ES-I3 (cell line): ENCODE measurements at regions not wholly inside any gene's neighbourhood (a gene's known extent, or its start where the extent isn't known, plus 50 kb on each side); places are given as distances from the start of the nearest gene placed in this dataset.

Experiments used
- H3K36me3 ChIP-seq: 2 replicates; pipeline ENCODE4 v1.6.1; 2013; ENCODE audit warnings: mild to moderate bottlenecking, low read length, control low read depth, moderate library complexity; ENCODE audit not compliant: insufficient read depth
- H3K4me1 ChIP-seq: 2 replicates; pipeline ENCODE4 v1.6.1; 2013; ENCODE audit warnings: mild to moderate bottlenecking, control low read depth, low read length; ENCODE audit not compliant: insufficient read depth
- H3K9ac ChIP-seq: 2 replicates; pipeline ENCODE4 v1.6.1; 2013; ENCODE audit warnings: low read depth, mild to moderate bottlenecking, low read length, moderate library complexity
- H3K9me3 ChIP-seq: 2 replicates; pipeline ENCODE4 v1.6.1; 2013; ENCODE audit warnings: mild to moderate bottlenecking, low read length, moderate library complexity; ENCODE audit not compliant: control insufficient read depth, insufficient read depth

- no peak overlapping the region for H3K9ac ChIP-seq
- no peaks in the 10 kb centered on the region for H3K9me3 ChIP-seq
- no peaks in the 10 kb centered on the region for H3K4me1 ChIP-seq
- no peaks in the 10 kb centered on the region for H3K36me3 ChIP-seq
Measured at GRCh38 chr3:147773116-147773630, 364.0 kb downstream of the ZIC1 start.

DNA sequence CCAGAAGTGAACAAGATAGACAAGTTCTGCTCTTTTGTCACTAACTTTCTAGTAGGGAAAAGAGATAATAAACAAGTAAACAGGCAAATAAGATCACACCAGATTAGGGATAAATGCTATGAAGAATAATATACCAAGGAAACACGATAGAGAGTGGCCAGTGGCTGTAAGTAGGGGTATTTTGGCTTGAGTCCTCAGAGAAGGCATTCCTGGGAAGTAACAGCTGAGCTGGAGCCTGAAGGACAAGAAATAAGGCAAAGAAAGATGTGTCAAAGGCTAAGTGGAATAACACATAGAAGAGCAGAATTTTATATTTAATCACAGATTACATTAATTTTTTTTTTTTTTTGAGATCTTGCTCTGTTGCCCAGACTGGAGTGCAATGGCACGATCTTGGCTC lies 366.2 kb downstream of the ZIC1 start:
- no peak overlapping the region for H3K9ac ChIP-seq
- no peaks in the 10 kb centered on the region for H3K4me1 ChIP-seq
- no peaks in the 10 kb centered on the region for H3K9me3 ChIP-seq
- no peaks in the 10 kb centered on the region for H3K36me3 ChIP-seq

GRCh38 chr3:147775816-147776530 lies 366.8 kb downstream of the ZIC1 start:
- Histone ChIP-seq H3K36me3 (no peaks in the 10 kb centered on the region), H3K9me3 (no peaks in the 10 kb centered on the region), H3K9ac (no peak overlapping the region), H3K4me1 (no peaks in the 10 kb centered on the region)

- Histone ChIP-seq H3K4me1 (no peaks in the 10 kb centered on the region), H3K9ac (no peak overlapping the region), H3K36me3 (no peaks in the 10 kb centered on the region), H3K9me3 (no peaks in the 10 kb centered on the region)
Measured at GRCh38 chr3:147793841-147794240, 384.7 kb downstream of the ZIC1 start.

GRCh38 chr3:147794596-147794995 lies 385.4 kb downstream of the ZIC1 start:
- Histone ChIP-seq H3K4me1 (no peaks in the 10 kb centered on the region), H3K36me3 (no peaks in the 10 kb centered on the region), H3K9me3 (no peaks in the 10 kb centered on the region), H3K9ac (no peak overlapping the region)

- Histone ChIP-seq H3K9me3 (no peaks in the 10 kb centered on the region), H3K4me1 (no peaks in the 10 kb centered on the region), H3K36me3 (no peaks in the 10 kb centered on the region), H3K9ac (no peak overlapping the region)
Measured at GRCh38 chr3:147795418-147795817, 386.3 kb downstream of the ZIC1 start.

DNA sequence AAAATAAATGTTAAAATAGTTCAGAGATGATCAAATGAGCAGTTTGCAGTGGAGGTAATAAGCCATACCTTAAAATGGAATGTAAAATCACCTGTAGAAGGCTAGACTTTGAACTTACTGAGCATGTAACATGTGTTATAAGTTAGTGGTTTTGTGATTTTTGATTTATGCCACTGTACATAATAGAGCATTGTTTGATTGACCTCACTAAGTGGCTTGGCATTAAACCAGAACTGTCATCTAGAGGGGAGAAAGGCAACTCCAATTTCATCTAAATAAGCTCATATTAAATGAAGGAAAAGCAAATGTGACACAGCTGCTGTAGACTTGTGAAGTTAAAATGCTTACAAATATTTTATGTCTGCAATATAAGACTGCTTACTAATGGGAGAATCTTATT lies 387.9 kb downstream of the ZIC1 start:
- Histone ChIP-seq H3K9ac (no peak overlapping the region), H3K36me3 (no peaks in the 10 kb centered on the region), H3K4me1 (no peaks in the 10 kb centered on the region), H3K9me3 (no peaks in the 10 kb centered on the region)

DNA sequence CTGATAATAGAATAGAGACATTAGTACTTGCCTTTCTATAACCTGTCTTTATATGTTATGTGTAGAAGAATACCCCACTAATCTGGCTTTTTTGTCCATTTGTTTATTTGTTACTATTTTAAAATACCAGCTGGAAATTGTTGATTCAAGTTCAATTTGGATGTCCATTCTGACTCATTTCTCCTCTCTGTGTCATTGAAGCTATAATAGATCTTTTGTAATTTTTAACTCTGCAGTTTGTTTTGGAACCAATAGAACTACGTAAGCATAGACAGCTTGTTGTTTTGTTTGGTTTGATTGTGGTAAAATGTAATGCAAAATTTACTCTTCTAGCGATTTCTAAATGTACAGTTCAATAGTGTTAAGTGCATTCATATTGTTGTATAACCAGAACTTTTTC lies 390.4 kb downstream of the ZIC1 start:
- no peaks in the 10 kb centered on the region for H3K36me3 ChIP-seq
- H3K4me1 ChIP-seq: no peaks in the 10 kb centered on the region
- H3K9me3 ChIP-seq: no peaks in the 10 kb centered on the region
- H3K9ac ChIP-seq: no peak overlapping the region

DNA sequence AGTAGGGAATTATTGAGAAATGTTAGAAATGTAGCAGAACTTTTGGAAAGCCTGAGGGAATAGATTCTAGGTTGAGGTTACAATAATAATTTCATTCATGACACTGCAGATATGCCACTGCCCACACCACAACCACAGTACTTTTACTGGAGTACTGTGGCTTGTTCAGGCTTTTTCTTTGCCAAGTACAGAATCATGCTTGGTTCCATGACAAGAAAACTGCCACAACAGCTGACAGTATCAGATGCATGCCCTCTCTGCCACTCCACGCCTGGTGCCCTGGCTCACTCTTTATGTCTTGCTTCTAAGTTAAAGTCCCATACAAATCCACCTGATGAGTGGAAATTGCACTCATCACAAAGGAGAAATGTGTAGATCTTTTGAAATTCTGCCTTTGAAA lies 398.6 kb downstream of the ZIC1 start:
- H3K9ac ChIP-seq: no peak overlapping the region
- no peaks in the 10 kb centered on the region for H3K36me3 ChIP-seq
- no peaks in the 10 kb centered on the region for H3K4me1 ChIP-seq
- H3K9me3 ChIP-seq: no peaks in the 10 kb centered on the region

- Histone ChIP-seq H3K36me3 (no peaks in the 10 kb centered on the region), H3K9me3 (no peaks in the 10 kb centered on the region), H3K4me1 (no peaks in the 10 kb centered on the region)
Measured at GRCh38 chr3:147809206-147809605, 400.0 kb downstream of the ZIC1 start.

GRCh38 chr3:147812186-147812911 lies 403.2 kb downstream of the ZIC1 start:
- no peaks in the 10 kb centered on the region for H3K4me1 ChIP-seq

More at GRCh38 chr3:147809206-147809605, 400.0 kb downstream of the ZIC1 start:
- H3K9ac ChIP-seq: no peak overlapping the region

GRCh38 chr3:147813256-147813655 lies 404.1 kb downstream of the ZIC1 start:
- no peaks in the 10 kb centered on the region for H3K36me3 ChIP-seq
- H3K4me1 ChIP-seq: no peaks in the 10 kb centered on the region
- H3K9ac ChIP-seq: no peak overlapping the region
- H3K9me3 ChIP-seq: no peaks in the 10 kb centered on the region

More at GRCh38 chr3:147812186-147812911, 403.2 kb downstream of the ZIC1 start:
- no peaks in the 10 kb centered on the region for H3K36me3 ChIP-seq
- H3K9ac ChIP-seq: no peak overlapping the region
- no peaks in the 10 kb centered on the region for H3K9me3 ChIP-seq

DNA sequence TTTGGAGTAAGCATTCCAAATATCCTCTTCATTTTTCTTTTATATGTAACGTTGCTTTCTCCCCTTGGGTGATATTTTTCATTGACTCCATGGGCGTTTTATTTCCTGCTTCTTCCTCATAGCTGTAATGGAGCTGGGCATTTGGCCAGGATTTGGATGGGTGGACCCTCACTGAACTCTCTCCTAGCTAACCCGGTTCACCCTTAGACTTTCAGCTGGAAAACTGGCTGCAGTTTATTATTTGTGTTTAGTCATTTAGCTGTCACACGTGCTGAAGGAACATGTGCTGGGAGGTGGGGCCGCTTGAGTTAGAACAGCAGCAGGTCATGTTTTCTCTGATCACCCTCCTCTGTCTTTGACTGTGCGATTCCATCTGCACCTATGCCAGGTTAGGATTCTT lies 407.6 kb downstream of the ZIC1 start:
- Histone ChIP-seq H3K9ac (no peak overlapping the region), H3K36me3 (no peaks in the 10 kb centered on the region), H3K9me3 (no peaks in the 10 kb centered on the region), H3K4me1 (no peaks in the 10 kb centered on the region)

GRCh38 chr3:147832611-147833010 lies 423.4 kb downstream of the ZIC1 start:
- no peak overlapping the region for H3K9ac ChIP-seq

GRCh38 chr3:147836330-147836729 lies 427.2 kb downstream of the ZIC1 start:
- H3K36me3 ChIP-seq: no peaks in the 10 kb centered on the region
- no peaks in the 10 kb centered on the region for H3K9me3 ChIP-seq
- H3K4me1 ChIP-seq: no peaks in the 10 kb centered on the region
- H3K9ac ChIP-seq: no peak overlapping the region

More at GRCh38 chr3:147832611-147833010, 423.4 kb downstream of the ZIC1 start:
- Histone ChIP-seq H3K9me3 (no peaks in the 10 kb centered on the region), H3K36me3 (no peaks in the 10 kb centered on the region), H3K4me1 (no peaks in the 10 kb centered on the region)
